Right atrium auricular region (tissue), 2 donors: ENCODE measurements at regions not wholly inside any gene's neighbourhood (a gene's known extent, or its start where the extent isn't known, plus 50 kb on each side); places are given as distances from the start of the nearest gene placed in this dataset.
A peak's percentile ranks its signal among the peaks of the same experiment; 100 is the strongest.

ENCODE experiments used
- DNase-seq: peaks from one replicate; pipeline ENCODE4 v3.0.0-alpha.2; 2019; ENCODE audit warnings: low spot score
- H3K27ac ChIP-seq, 2 donors: fragments of 200-600 bp; sonication (generic); 1 replicate in 1 of 2; 2 replicates in 1 of 2; pipeline ENCODE4 v1.5.1; 2016 to 2019
- H3K27me3 ChIP-seq, 2 donors: fragments of 200-600 bp; sonication (generic); one replicate each; pipeline versions ENCODE4 v1.5.1 to v1.6.0; 2017 to 2019
- H3K36me3 ChIP-seq: fragments of 200-600 bp; sonication (generic); one replicate; pipeline ENCODE4 v1.5.1; 2016
- H3K4me1 ChIP-seq, 2 donors: fragments of 200-600 bp; sonication (generic); one replicate each; pipeline versions ENCODE4 v1.5.1 to v1.6.0; 2017 to 2019
- H3K4me3 ChIP-seq, 2 donors: fragments of 200-600 bp; sonication (generic); 1 replicate in 1 of 2; 2 replicates in 1 of 2; pipeline ENCODE4 v1.5.1; 2017 to 2019; ENCODE audit warnings: mild to moderate bottlenecking in 1 of 2, moderate library complexity in 1 of 2
- H3K9me3 ChIP-seq, 2 donors: fragments of 200-600 bp; sonication (generic); one replicate each; pipeline ENCODE4 v1.5.1; 2019
- CTCF ChIP-seq, 2 donors: fragments of 200-600 bp; sonication (generic); IDR thresholded peaks; one replicate each; pipeline ENCODE4 v1.5.1; 2019; ENCODE audit warnings: antibody characterized with exemption in 2 of 2

GRCh38 chr4:123339507-123340380, 56.9 kb upstream of the SPRY1 start:
- H3K27ac ChIP-seq, result peak overlapping the region; percentile 71 to 84
- no peak for DNase-seq
- no peaks in the 10 kb centered on the region for H3K36me3 ChIP-seq

GRCh38 chr4:123340381-123340701, 56.3 kb upstream of the SPRY1 start:
- TF ChIP-seq CTCF (IDR thresholded peaks at IDR 0.05), result no peak
- H3K9me3 ChIP-seq, result peaks cover 0 to 4% of the 10 kb centered on the region in 2 donors
- H3K27ac ChIP-seq, result peak overlapping the region; percentile 71 to 84
- H3K4me3 ChIP-seq, result no peak overlapping the region
- H3K36me3 ChIP-seq, result no peaks in the 10 kb centered on the region
- no peaks in the 10 kb centered on the region for H3K27me3 ChIP-seq
- peaks cover 0 to 4% of the 10 kb centered on the region in 2 donors for H3K4me1 ChIP-seq
- DNase-seq, result no peak

More at GRCh38 chr4:123339507-123340380, 56.9 kb upstream of the SPRY1 start:
- H3K4me3 ChIP-seq, result no peak overlapping the region
- H3K27me3 ChIP-seq, result no peaks in the 10 kb centered on the region
- peaks cover 0 to 4% of the 10 kb centered on the region in 2 donors for H3K4me1 ChIP-seq
- no peak for TF ChIP-seq CTCF (IDR thresholded peaks at IDR 0.05)
- peaks cover 0 to 10% of the 10 kb centered on the region in 2 donors for H3K9me3 ChIP-seq

- H3K4me1 ChIP-seq, result peaks cover 0 to 4% of the 10 kb centered on the region in 2 donors
- no peaks in the 10 kb centered on the region for H3K9me3 ChIP-seq
- no peaks in the 10 kb centered on the region for H3K36me3 ChIP-seq
- no peaks in the 10 kb centered on the region for H3K27me3 ChIP-seq
- no peak overlapping the region for H3K4me3 ChIP-seq
- no peak for TF ChIP-seq CTCF (IDR thresholded peaks at IDR 0.05)
- peak overlapping the region; percentile 63 to 71 for H3K27ac ChIP-seq
- DNase-seq, result no peak
Measured at GRCh38 chr4:123342498-123342897, 54.1 kb upstream of the SPRY1 start.

GRCh38 chr4:123343400-123344041, 53.1 kb upstream of the SPRY1 start:
- H3K4me1 ChIP-seq, result peaks cover 0 to 4% of the 10 kb centered on the region in 2 donors
- peak overlapping the region; percentile 56 to 63 for H3K27ac ChIP-seq
- DNase-seq, result no peak
- H3K4me3 ChIP-seq, result no peak overlapping the region
- no peaks in the 10 kb centered on the region for H3K9me3 ChIP-seq
- H3K36me3 ChIP-seq, result no peaks in the 10 kb centered on the region
- no peaks in the 10 kb centered on the region for H3K27me3 ChIP-seq
- TF ChIP-seq CTCF (IDR thresholded peaks at IDR 0.05), result no peak

GRCh38 chr4:123345137-123345934, 51.3 kb upstream of the SPRY1 start:
- Histone ChIP-seq H3K9me3 (no peaks in the 10 kb centered on the region), H3K4me1 (peaks cover 0 to 7% of the 10 kb centered on the region in 2 donors), H3K4me3 (no peak overlapping the region), H3K36me3 (no peaks in the 10 kb centered on the region), H3K27me3 (no peaks in the 10 kb centered on the region), H3K27ac (no peak overlapping the region)
- no peak for TF ChIP-seq CTCF (IDR thresholded peaks at IDR 0.05)
- no peak for DNase-seq
